Glutamatergic neuron (in vitro differentiated cells): ENCODE measurements at regions not wholly inside any gene's neighbourhood (a gene's known extent, or its start where the extent isn't known, plus 50 kb on each side); places are given as distances from the start of the nearest gene placed in this dataset.

Source experiments
- DNase-seq: peaks from one replicate; pipeline ENCODE4 v3.0.0; 2022
- H3K27ac Mint-ChIP-seq: one replicate; pipeline ENCODE4 v1.8.0; 2020; ENCODE audit warnings: mild to moderate bottlenecking, mixed read lengths, inconsistent platforms; ENCODE audit not compliant: unreplicated experiment
- H3K27me3 Mint-ChIP-seq: one replicate; pipeline ENCODE4 v1.8.0; 2020; ENCODE audit warnings: mild to moderate bottlenecking, moderate library complexity, mixed read lengths, inconsistent platforms; ENCODE audit not compliant: unreplicated experiment
- H3K36me3 Mint-ChIP-seq: one replicate; pipeline ENCODE4 v1.8.0; 2020; ENCODE audit warnings: mild to moderate bottlenecking, mixed read lengths, inconsistent platforms; ENCODE audit not compliant: unreplicated experiment
- H3K4me1 Mint-ChIP-seq: one replicate; pipeline ENCODE4 v1.8.0; 2020; ENCODE audit warnings: mild to moderate bottlenecking, low read depth, mixed read lengths, inconsistent platforms; ENCODE audit not compliant: unreplicated experiment
- H3K4me3 Mint-ChIP-seq: one replicate; pipeline ENCODE4 v1.8.0; 2020; ENCODE audit warnings: mild to moderate bottlenecking, mixed read lengths, inconsistent platforms; ENCODE audit not compliant: unreplicated experiment
- H3K9me3 Mint-ChIP-seq: one replicate; pipeline ENCODE4 v1.8.0; 2020; ENCODE audit warnings: mild to moderate bottlenecking, moderate library complexity, mixed read lengths, inconsistent platforms; ENCODE audit not compliant: unreplicated experiment
- CTCF ChIP-seq: fragments of 200-600 bp; sonication (generic); IDR thresholded peaks from one replicate; pipeline ENCODE4 v1.5.0; 2021; ENCODE audit not compliant: partially characterized antibody, unreplicated experiment

- Mint-ChIP-seq H3K9me3 (no peaks in the 10 kb centered on the region), H3K4me3 (no peak overlapping the region), H3K4me1 (no peaks in the 10 kb centered on the region), H3K27me3 (no peaks in the 10 kb centered on the region), H3K27ac (no peak overlapping the region), H3K36me3 (no peaks in the 10 kb centered on the region)
- no peak for DNase-seq
- TF ChIP-seq CTCF, result no peak
Measured at GRCh38 chr2:57622009-57622408, 424.6 kb upstream of the VRK2 start.

DNA sequence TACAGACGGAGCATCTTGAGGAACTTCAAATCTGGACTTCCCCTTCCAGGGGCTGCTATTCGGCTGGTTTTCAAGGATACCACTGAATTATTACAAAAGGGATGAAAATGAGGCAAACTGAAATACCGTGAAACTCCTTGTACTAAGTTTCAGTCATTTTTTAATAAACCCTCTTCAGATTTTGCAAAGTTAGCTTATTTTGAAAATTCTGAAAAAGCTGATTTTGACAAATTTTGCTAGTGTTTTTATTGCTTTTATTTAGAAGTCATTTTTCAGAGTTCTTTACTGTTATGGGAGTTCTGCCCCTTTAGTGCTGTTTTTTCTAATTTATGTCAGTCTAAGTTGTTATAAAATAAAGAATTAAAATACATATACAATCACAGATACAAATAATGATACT, 390.4 kb upstream of the VRK2 start:
- H3K27me3 Mint-ChIP-seq, result no peaks in the 10 kb centered on the region
- H3K9me3 Mint-ChIP-seq, result peaks cover 1% of the 10 kb centered on the region
- no peak overlapping the region for H3K27ac Mint-ChIP-seq
- H3K4me1 Mint-ChIP-seq, result no peaks in the 10 kb centered on the region
- no peak for DNase-seq
- TF ChIP-seq CTCF, result no peak
- no peak overlapping the region for H3K4me3 Mint-ChIP-seq
- H3K36me3 Mint-ChIP-seq, result no peaks in the 10 kb centered on the region

- no peaks in the 10 kb centered on the region for H3K36me3 Mint-ChIP-seq
- peaks cover 1% of the 10 kb centered on the region for H3K27me3 Mint-ChIP-seq
- no peaks in the 10 kb centered on the region for H3K4me1 Mint-ChIP-seq
- no peaks in the 10 kb centered on the region for H3K9me3 Mint-ChIP-seq
- no peak for TF ChIP-seq CTCF
- no peak overlapping the region for H3K27ac Mint-ChIP-seq
- DNase-seq, result no peak
- H3K4me3 Mint-ChIP-seq, result no peak overlapping the region
Measured at GRCh38 chr2:57669570-57669969, 377.0 kb upstream of the VRK2 start.

- no peaks in the 10 kb centered on the region for H3K36me3 Mint-ChIP-seq
- no peaks in the 10 kb centered on the region for H3K27me3 Mint-ChIP-seq
- no peak for TF ChIP-seq CTCF
- no peaks in the 10 kb centered on the region for H3K4me1 Mint-ChIP-seq
- H3K4me3 Mint-ChIP-seq, result no peak overlapping the region
- H3K9me3 Mint-ChIP-seq, result no peaks in the 10 kb centered on the region
- no peak overlapping the region for H3K27ac Mint-ChIP-seq
- DNase-seq, result no peak
Measured at GRCh38 chr2:57674025-57674424, 372.6 kb upstream of the VRK2 start.

DNA sequence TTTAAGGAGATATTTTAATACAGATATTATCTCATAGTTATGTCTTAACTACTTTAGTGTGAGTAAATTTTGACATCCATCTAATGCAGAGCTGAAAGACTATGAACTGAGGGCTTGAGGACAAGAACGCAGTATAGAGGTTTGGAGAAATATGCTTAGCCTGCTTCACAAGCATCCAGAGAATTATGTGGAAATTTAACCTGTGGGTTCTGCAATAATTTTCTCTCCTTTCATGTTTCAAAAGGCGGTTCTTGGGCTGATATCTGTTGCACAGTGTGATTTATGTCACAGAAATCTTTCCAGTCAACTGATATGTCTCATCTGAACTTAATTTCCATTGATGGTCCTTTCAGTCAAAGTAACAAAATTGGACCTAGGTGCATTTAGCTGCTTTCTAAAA, 371.9 kb upstream of the VRK2 start:
- Mint-ChIP-seq H3K27ac (no peak overlapping the region), H3K4me1 (no peaks in the 10 kb centered on the region), H3K4me3 (no peak overlapping the region), H3K9me3 (no peaks in the 10 kb centered on the region), H3K36me3 (no peaks in the 10 kb centered on the region), H3K27me3 (no peaks in the 10 kb centered on the region)
- no peak for DNase-seq
- no peak for TF ChIP-seq CTCF
